Body of pancreas (tissue), 4 donors: ENCODE measurements at regions not wholly inside any gene's neighbourhood (a gene's known extent, or its start where the extent isn't known, plus 50 kb on each side); places are given as distances from the start of the nearest gene placed in this dataset.

Experiments
- CTCF ChIP-seq, 7 experiments: fragments of 450-650 bp in 4 of 7; fragments of 200-600 bp in 3 of 7; sonication (generic) in 3 of 7; IDR thresholded peaks; one replicate each; pipeline ENCODE4 v1.5.1; 2016 to 2019; ENCODE audit warnings: antibody characterized with exemption in 7 of 7
- POLR2A ChIP-seq, 3 donors: fragments of 450-650 bp; IDR thresholded peaks; one replicate each; pipeline ENCODE4 v1.6.1; 2016; ENCODE audit warnings: antibody characterized with exemption in 3 of 3, mild to moderate bottlenecking in 2 of 3

GRCh38 chr10:4004144-4004543 lies 219.1 kb upstream of the KLF6 start:
- TF ChIP-seq POLR2A (IDR thresholded peaks at IDR 0.05) (no peak), CTCF (IDR thresholded peaks at IDR 0.05) (no peak)
